H1 (cell line): ENCODE measurements at regions not wholly inside any gene's neighbourhood (a gene's known extent, or its start where the extent isn't known, plus 50 kb on each side); places are given as distances from the start of the nearest gene placed in this dataset.
"Not testable (repeated sequence)": the region's sequence is repeated elsewhere in the genome, so short reads cannot be mapped to it uniquely, and the experiment has no call there.

Source experiments
- CTCF ChIA-PET: fragments of 300-600 bp; sonication (Branson Sonifier 250); formaldehyde crosslinking; loops from one replicate; lab custom pipeline; 2021; ENCODE audit not compliant: partially characterized antibody; lab: Charles Lee
- POLR2A ChIA-PET: fragments of 300-600 bp; sonication (Branson Sonifier 250); formaldehyde crosslinking; loops from one replicate; lab custom pipeline; 2021; ENCODE audit warnings: inconsistent platforms; ENCODE audit not compliant: partially characterized antibody; lab: Charles Lee
- DNase-seq, 2 experiments: peaks; one replicate each; pipeline versions ENCODE4 v3.0.0 to v3.0.0-alpha.2; 2010 to 2022; ENCODE audit warnings: low spot score in 2 of 2, low read depth in 1 of 2, mixed read lengths in 1 of 2
- FAIRE-seq: peaks from 2 replicates; lab custom pipeline; 2011; peaks lifted over from hg19 to GRCh38; lab: Jason Lieb, UNC
- H2AFZ ChIP-seq: 2 replicates; pipeline ENCODE4 v1.8.1; 2012; ENCODE audit warnings: low read length, inconsistent platforms
- H2AK5ac ChIP-seq: 2 replicates; pipeline ENCODE4 v1.6.1; 2013; ENCODE audit warnings: low read depth, low read length
- H2BK120ac ChIP-seq: replicated peaks from 2 replicates; pipeline ENCODE3; 2013; ENCODE audit warnings: low read depth, low read length, inconsistent platforms
- H2BK12ac ChIP-seq: 2 replicates; pipeline ENCODE4 v1.6.1; 2013; ENCODE audit warnings: low read depth, low read length
- H2BK15ac ChIP-seq: 2 replicates; pipeline ENCODE4 v1.6.1; 2013; ENCODE audit warnings: low read length
- H2BK20ac ChIP-seq: 2 replicates; pipeline ENCODE4 v1.6.1; 2013; ENCODE audit warnings: low read length
- H2BK5ac ChIP-seq: 2 replicates; pipeline ENCODE4 v1.6.1; 2013; ENCODE audit warnings: low read depth, low read length
- H3K14ac ChIP-seq: 2 replicates; pipeline ENCODE4 v1.6.1; 2013; ENCODE audit warnings: inconsistent platforms; ENCODE audit not compliant: insufficient read length
- H3K18ac ChIP-seq: 2 replicates; pipeline ENCODE4 v1.6.1; 2013; ENCODE audit warnings: low read length; ENCODE audit errors: extremely low read depth
- H3K23ac ChIP-seq: 2 replicates; pipeline ENCODE4 v1.6.1; 2013; ENCODE audit warnings: inconsistent platforms; ENCODE audit not compliant: insufficient read length
- H3K23me2 ChIP-seq: 2 replicates; pipeline ENCODE4 v1.6.1; 2013; ENCODE audit warnings: low read depth, low read length
- H3K27ac ChIP-seq: 2 replicates; pipeline ENCODE4 v1.6.1; 2011; ENCODE audit warnings: low read depth, low read length, inconsistent platforms
- H3K27me3 ChIP-seq, 4 experiments: replicated peaks in 1 of 4; 1 replicate in 1 of 4; 2 replicates in 3 of 4; pipeline versions ENCODE4 v1.6.1 to v1.8.1; 2011 to 2013; ENCODE audit warnings: low read length in 3 of 4, mild to moderate bottlenecking in 3 of 4, inconsistent platforms in 2 of 4, mixed read lengths in 2 of 4, moderate library complexity in 1 of 4; ENCODE audit not compliant: control insufficient read depth in 3 of 4, insufficient read depth in 3 of 4; ENCODE audit errors: extremely low read depth in 1 of 4
- H3K36me3 ChIP-seq, 4 experiments: 2 replicates each; pipeline versions ENCODE4 v1.6.1 to v1.8.1; 2011 to 2013; ENCODE audit warnings: mild to moderate bottlenecking in 4 of 4, low read length in 3 of 4, moderate library complexity in 2 of 4, control low read depth in 1 of 4, inconsistent platforms in 1 of 4; ENCODE audit not compliant: insufficient read depth in 4 of 4, control insufficient read depth in 2 of 4
- H3K4ac ChIP-seq: replicated peaks from 2 replicates; pipeline ENCODE3; 2013; ENCODE audit warnings: low read length, low read depth, mixed read lengths, inconsistent platforms; ENCODE audit not compliant: insufficient read length
- H3K4me1 ChIP-seq, 4 experiments: replicated peaks in 1 of 4; 1 replicate in 1 of 4; 2 replicates in 3 of 4; pipeline versions ENCODE4 v1.6.1 to v1.8.1; 2011 to 2013; ENCODE audit warnings: low read length in 3 of 4, inconsistent platforms in 2 of 4, mixed read lengths in 1 of 4; ENCODE audit not compliant: insufficient read depth in 4 of 4, control insufficient read depth in 3 of 4
- H3K4me2 ChIP-seq, 2 experiments: 2 replicates each; pipeline versions ENCODE4 v1.6.1 to v1.8.1; 2011 to 2013; ENCODE audit warnings: low read depth in 2 of 2, low read length in 2 of 2, control low read depth in 1 of 2, inconsistent platforms in 1 of 2, mild to moderate bottlenecking in 1 of 2; ENCODE audit not compliant: insufficient read depth in 1 of 2
- H3K4me3 ChIP-seq, 4 experiments: fragments of 200-600, 300-600 bp in 1 of 4; sonication (generic), shearing (Covaris generic), sonication (Bioruptor Twin) in 1 of 4; 2 replicates each; pipeline versions ENCODE4 v1.5.1 to v1.8.1; 2011 to 2016; ENCODE audit warnings: low read length in 4 of 4, low read depth in 3 of 4, control low read depth in 2 of 4, inconsistent platforms in 2 of 4, mild to moderate bottlenecking in 2 of 4, mixed read lengths in 1 of 4, moderate library complexity in 1 of 4; ENCODE audit not compliant: insufficient read depth in 2 of 4; ENCODE audit errors: extremely low read depth in 1 of 4
- H3K56ac ChIP-seq: replicated peaks from 2 replicates; pipeline ENCODE3; 2013; ENCODE audit warnings: low read depth, mild to moderate bottlenecking, mixed read lengths, low read length, inconsistent platforms; ENCODE audit not compliant: insufficient read length
- H3K79me1 ChIP-seq: 2 replicates; pipeline ENCODE4 v1.6.1; 2013; ENCODE audit warnings: low read depth, low read length, control low read depth
- H3K79me2 ChIP-seq, 2 experiments: 2 replicates each; pipeline versions ENCODE4 v1.6.1 to v1.8.1; 2012 to 2013; ENCODE audit warnings: low read length in 2 of 2, mild to moderate bottlenecking in 2 of 2, inconsistent platforms in 1 of 2; ENCODE audit not compliant: insufficient read depth in 2 of 2, control insufficient read depth in 1 of 2
- H3K9ac ChIP-seq, 4 experiments: replicated peaks in 1 of 4; 1 replicate in 1 of 4; 2 replicates in 3 of 4; pipeline versions ENCODE4 v1.6.1 to v1.8.1; 2011 to 2013; ENCODE audit warnings: low read depth in 3 of 4, low read length in 3 of 4, control low read depth in 2 of 4, mild to moderate bottlenecking in 2 of 4, moderate library complexity in 2 of 4, inconsistent platforms in 1 of 4; ENCODE audit errors: extremely low read depth in 1 of 4
- H3K9me3 ChIP-seq, 2 experiments: 2 replicates each; pipeline versions ENCODE4 v1.6.1 to v1.8.1; 2012 to 2013; ENCODE audit warnings: mild to moderate bottlenecking in 2 of 2, moderate library complexity in 2 of 2, control low read depth in 1 of 2, inconsistent platforms in 1 of 2, low read depth in 1 of 2, low read length in 1 of 2, mixed read lengths in 1 of 2; ENCODE audit not compliant: insufficient read depth in 2 of 2
- H4K20me1 ChIP-seq, 2 experiments: replicated peaks in 1 of 2; 2 replicates each; pipeline versions ENCODE3 to v1.8.1; 2011 to 2013; ENCODE audit warnings: inconsistent platforms in 2 of 2, low read length in 2 of 2, mild to moderate bottlenecking in 1 of 2; ENCODE audit not compliant: insufficient read depth in 2 of 2, control insufficient read depth in 1 of 2
- H4K5ac ChIP-seq: 2 replicates; pipeline ENCODE4 v1.6.1; 2013; ENCODE audit warnings: low read length, low read depth, mixed read lengths, inconsistent platforms; ENCODE audit not compliant: insufficient read length
- H4K8ac ChIP-seq: 2 replicates; pipeline ENCODE4 v1.8.0; 2013; ENCODE audit warnings: mild to moderate bottlenecking, moderate library complexity, low read length, inconsistent platforms; ENCODE audit not compliant: insufficient read depth; ENCODE audit errors: extremely low read depth
- H4K91ac ChIP-seq: replicated peaks from 2 replicates; pipeline ENCODE3; 2013; ENCODE audit warnings: low read length, mixed read lengths, inconsistent platforms; ENCODE audit not compliant: insufficient read length
- WGBS, 2 experiments: shearing (Covaris generic) in 1 of 2; methylation state at CpG; one replicate each; pipeline versions ENCODE4 v1.1.6 to v1.1.7; 2013 to 2015; ENCODE audit warnings: low lambda C conversion rate in 2 of 2, mixed read lengths in 2 of 2, inconsistent platforms in 1 of 2, low coverage in 1 of 2, missing lambda C conversion rate in 1 of 2; ENCODE audit not compliant: insufficient replicate concordance in 2 of 2, insufficient coverage in 1 of 2, insufficient read length in 1 of 2; ENCODE audit errors: extremely low coverage in 1 of 2, missing lambda C conversion rate in 1 of 2; 5-methylcytosine and 5-hydroxymethylcytosine counted together

GRCh38 chr5:176067948-176068347, 99.8 kb upstream of the THOC3 start:
- H2BK120ac ChIP-seq, CTCF ChIA-PET, FAIRE-seq, H3K14ac ChIP-seq, H2BK5ac ChIP-seq, H3K4me1 ChIP-seq, H3K4me3 ChIP-seq, H2AFZ ChIP-seq, H4K91ac ChIP-seq, H3K9me3 ChIP-seq, H4K8ac ChIP-seq, H3K4me2 ChIP-seq, H3K18ac ChIP-seq, DNase-seq, H3K23ac ChIP-seq, H3K36me3 ChIP-seq, H2BK12ac ChIP-seq, H3K23me2 ChIP-seq, H2AK5ac ChIP-seq, H3K27ac ChIP-seq, H3K4ac ChIP-seq, POLR2A ChIA-PET, H3K79me1 ChIP-seq, H2BK20ac ChIP-seq, H3K9ac ChIP-seq, H3K79me2 ChIP-seq, H4K20me1 ChIP-seq, H3K27me3 ChIP-seq, H2BK15ac ChIP-seq, H4K5ac ChIP-seq, H3K56ac ChIP-seq: not testable (repeated sequence)
- WGBS, 2 experiments = 97% methylated on average over 5 of the region's 5 CpGs; no CpG with 5 or more reads in 1 of the 2 experiments

GRCh38 chr5:176073996-176074571, 106.0 kb upstream of the THOC3 start:
- H4K5ac ChIP-seq, H3K56ac ChIP-seq, H3K36me3 ChIP-seq, H3K14ac ChIP-seq, H2BK120ac ChIP-seq, H2AK5ac ChIP-seq, H3K27ac ChIP-seq, H3K79me1 ChIP-seq, H2BK12ac ChIP-seq, H4K20me1 ChIP-seq, H3K27me3 ChIP-seq, H3K4me3 ChIP-seq, H3K9ac ChIP-seq, H3K4me2 ChIP-seq, H3K23ac ChIP-seq, DNase-seq, H2BK20ac ChIP-seq, H2BK15ac ChIP-seq, FAIRE-seq, H3K79me2 ChIP-seq, H3K23me2 ChIP-seq, H2BK5ac ChIP-seq, CTCF ChIA-PET, H4K8ac ChIP-seq, H3K18ac ChIP-seq, H2AFZ ChIP-seq, POLR2A ChIA-PET, H3K4me1 ChIP-seq, H4K91ac ChIP-seq, H3K4ac ChIP-seq, H3K9me3 ChIP-seq: not testable (repeated sequence)
- 100% methylated on average over 1 of the region's 9 CpGs; no CpG with 5 or more reads in 1 of the 2 experiments for WGBS, 2 experiments
